Keratinocyte (primary cell): ENCODE measurements at regions not wholly inside any gene's neighbourhood (a gene's known extent, or its start where the extent isn't known, plus 50 kb on each side); places are given as distances from the start of the nearest gene placed in this dataset.

Experiments
- EZH2 ChIP-seq: IDR thresholded peaks from one replicate; pipeline ENCODE4 v1.6.1; 2012; ENCODE audit warnings: inconsistent platforms, mild to moderate bottlenecking, low read length, moderate library complexity
- TF ChIP-seq, protein P1 (sequence below), 3 experiments: IDR thresholded peaks in 1 of 3; conservative IDR thresholded peaks in 1 of 3; optimal IDR thresholded peaks in 1 of 3; 2 replicates in 2 of 3; 3 replicates in 1 of 3; pipeline versions ENCODE3 to v1.5.1; 2011; ENCODE audit warnings: low read length in 3 of 3, mild to moderate bottlenecking in 3 of 3, moderate library complexity in 2 of 3, control low read depth in 1 of 3, inconsistent platforms in 1 of 3; ENCODE audit not compliant: insufficient read depth in 2 of 3; ENCODE audit errors: extremely low read depth in 1 of 3

DNA sequence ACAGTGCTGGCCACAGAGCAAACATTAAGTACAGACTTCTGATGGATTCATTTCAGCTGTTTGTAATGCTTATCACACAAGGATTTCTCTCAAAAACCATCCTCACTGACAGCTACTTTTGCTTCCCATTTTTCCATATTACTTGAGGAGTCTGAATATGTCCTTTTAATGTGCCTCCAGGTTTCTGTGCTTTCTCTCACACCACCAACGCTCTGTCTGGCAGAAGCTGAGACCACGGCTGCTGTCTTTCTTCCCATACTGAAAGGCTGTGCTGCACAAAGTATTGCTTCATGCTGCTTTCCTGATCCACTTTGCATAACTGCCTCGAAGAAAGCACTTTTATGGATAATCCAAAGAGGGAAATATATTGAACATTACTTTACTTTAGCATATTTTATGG is 312.1 kb upstream of the ZEB2 start:
- TF ChIP-seq, protein P1, sequence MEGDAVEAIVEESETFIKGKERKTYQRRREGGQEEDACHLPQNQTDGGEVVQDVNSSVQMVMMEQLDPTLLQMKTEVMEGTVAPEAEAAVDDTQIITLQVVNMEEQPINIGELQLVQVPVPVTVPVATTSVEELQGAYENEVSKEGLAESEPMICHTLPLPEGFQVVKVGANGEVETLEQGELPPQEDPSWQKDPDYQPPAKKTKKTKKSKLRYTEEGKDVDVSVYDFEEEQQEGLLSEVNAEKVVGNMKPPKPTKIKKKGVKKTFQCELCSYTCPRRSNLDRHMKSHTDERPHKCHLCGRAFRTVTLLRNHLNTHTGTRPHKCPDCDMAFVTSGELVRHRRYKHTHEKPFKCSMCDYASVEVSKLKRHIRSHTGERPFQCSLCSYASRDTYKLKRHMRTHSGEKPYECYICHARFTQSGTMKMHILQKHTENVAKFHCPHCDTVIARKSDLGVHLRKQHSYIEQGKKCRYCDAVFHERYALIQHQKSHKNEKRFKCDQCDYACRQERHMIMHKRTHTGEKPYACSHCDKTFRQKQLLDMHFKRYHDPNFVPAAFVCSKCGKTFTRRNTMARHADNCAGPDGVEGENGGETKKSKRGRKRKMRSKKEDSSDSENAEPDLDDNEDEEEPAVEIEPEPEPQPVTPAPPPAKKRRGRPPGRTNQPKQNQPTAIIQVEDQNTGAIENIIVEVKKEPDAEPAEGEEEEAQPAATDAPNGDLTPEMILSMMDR (optimal IDR thresholded peaks at IDR 0.05 in 1 of 3, IDR thresholded peaks at IDR 0.05 in 1 of 3, conservative IDR thresholded peaks at IDR 0.05 in 1 of 3; ENCODE audit: extremely low read depth in 1 of 3, insufficient read depth in 2 of 3, low read length in 3 of 3), result no peak
- no peak for TF ChIP-seq EZH2
